Activated effector memory CD4-positive, alpha-beta T cell treated with anti-CD3 and anti-CD28 coated beads, Interleukin-2, amount 50 U/mL, for 16 hours (primary cell): ENCODE measurements at regions not wholly inside any gene's neighbourhood (a gene's known extent, or its start where the extent isn't known, plus 50 kb on each side); places are given as distances from the start of the nearest gene placed in this dataset.

ENCODE experiments used
- DNase-seq: peaks from one replicate; pipeline ENCODE4 v3.0.0-alpha.2; 2020

DNA sequence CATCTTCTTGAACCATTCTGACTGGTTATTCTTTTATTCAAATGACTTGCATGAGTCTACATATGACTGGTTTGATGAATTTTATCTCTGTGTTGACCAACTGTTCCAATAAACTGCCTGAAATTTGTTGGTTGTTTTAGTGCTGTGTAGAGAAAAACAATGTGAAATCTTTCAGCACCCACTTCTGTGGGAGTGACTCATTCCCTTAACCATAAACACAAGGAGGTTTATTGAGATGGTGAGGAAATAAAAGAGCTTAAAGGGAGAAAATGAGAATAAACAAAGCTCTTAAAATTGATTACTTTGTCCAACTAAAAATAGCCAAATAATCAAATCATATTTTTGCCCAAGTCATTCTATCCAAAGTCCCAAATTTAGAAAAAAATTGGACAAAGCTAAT, 341.1 kb downstream of the TGFB2 start:
- DNase-seq: no peak

DNA sequence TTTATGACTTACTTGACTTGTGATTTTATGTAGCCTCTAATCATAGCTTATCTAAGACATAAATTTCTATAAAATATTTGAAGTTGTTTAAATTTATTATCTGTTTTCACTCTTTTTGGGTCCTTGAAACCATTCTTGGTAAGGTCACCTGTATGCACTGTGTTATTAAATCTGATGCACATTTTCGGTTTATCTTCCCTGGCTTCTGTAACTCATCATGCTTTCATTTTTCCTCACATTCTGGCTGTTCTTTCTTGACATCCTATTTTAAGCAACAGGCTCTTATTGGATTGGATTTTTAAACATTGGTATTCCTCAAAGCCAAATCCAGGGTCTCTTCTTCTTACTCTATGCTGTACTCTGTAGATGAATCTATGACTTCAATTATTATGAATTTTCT, 341.6 kb downstream of the TGFB2 start:
- DNase-seq: no peak

DNA sequence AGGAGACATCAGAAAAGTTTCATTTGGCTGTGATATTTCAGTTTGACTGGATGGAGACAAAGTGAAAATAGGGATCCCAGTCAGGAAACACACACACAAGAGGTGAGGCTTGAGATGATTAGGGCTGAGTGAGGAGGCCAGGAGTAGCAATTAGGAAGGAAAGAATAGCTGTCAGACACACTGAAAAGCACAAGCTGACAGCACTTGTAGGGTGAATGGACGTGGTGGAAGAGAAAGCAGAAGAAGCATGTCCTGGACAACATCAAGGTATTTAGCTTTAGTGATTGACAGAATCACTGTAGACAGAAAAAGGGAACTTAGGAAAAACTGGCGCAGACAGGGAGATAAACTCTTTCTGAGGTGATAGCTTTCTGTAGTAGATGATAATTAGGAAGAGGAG, 347.7 kb downstream of the TGFB2 start:
- DNase-seq: no peak

- DNase-seq: no peak
Measured at GRCh38 chr1:218693599-218693998, 348.5 kb downstream of the TGFB2 start.

GRCh38 chr1:218694085-218694484, 348.9 kb downstream of the TGFB2 start:
- DNase-seq: no peak

DNA sequence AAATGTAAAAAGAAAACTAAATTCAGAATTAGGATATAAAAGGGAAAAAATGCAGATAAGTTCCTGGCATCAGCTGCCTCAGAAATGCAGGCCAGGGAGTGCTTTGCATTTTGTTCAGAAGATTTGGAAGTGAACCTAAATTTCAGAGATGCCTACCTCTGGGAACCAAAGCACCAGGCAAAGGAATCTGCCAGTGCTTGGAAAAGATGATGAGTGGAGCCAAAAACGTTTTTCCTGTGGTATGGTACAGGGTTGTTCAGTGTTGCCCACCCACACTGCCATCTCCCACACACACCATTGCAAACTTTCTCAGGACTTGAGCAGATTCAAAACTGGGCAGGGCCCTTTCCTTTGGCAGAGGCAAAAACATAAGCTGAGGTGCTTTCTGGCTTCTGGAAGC, 349.5 kb downstream of the TGFB2 start:
- no peak for DNase-seq

- DNase-seq: no peak
Measured at GRCh38 chr1:218695525-218695924, 350.4 kb downstream of the TGFB2 start.

- no peak for DNase-seq
Measured at GRCh38 chr1:218698141-218698540, 353.0 kb downstream of the TGFB2 start.

DNA sequence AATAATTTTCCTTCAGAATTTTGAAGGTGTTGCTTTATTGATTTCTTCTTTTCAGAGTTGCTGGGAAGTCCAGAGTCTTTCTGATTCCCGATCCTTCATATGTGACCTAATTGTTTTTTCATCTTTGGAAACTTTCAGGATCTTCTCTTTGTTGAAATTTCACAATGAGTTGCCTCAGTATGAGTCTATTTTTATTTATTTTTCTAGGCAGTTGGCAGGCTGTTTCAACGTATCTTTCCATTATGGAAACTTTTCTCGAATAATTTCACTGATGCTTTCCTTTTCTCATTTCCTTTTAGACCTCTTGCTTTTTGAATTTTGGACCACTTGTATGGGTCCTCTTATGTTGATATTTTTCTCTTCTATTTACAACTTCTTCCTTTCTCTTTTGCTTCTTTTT, 354.3 kb downstream of the TGFB2 start:
- no peak for DNase-seq

DNA sequence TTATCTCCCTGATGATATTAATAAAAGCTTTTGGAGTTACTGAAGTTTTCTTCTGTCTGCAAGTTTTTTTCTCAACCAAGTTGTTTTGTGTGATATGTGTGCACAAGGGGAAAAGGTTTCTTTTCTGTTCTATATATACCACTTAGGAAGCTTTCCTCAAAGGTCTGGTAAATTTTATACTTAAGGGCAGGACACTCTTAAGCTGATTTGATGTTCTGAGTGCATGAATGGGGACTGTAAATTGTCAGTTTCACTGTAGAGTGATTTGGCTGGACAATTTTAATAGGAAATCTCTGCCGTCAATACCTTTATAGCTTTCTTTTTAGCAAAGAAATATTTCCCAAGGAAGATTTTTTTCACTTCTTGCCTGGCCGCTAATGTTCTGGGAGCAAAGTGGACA, 354.7 kb downstream of the TGFB2 start:
- no peak for DNase-seq

- DNase-seq: no peak
Measured at GRCh38 chr1:218700666-218701065, 355.5 kb downstream of the TGFB2 start.

- no peak for DNase-seq
Measured at GRCh38 chr1:218701131-218701530, 356.0 kb downstream of the TGFB2 start.

GRCh38 chr1:218702775-218703174, 357.6 kb downstream of the TGFB2 start:
- no peak for DNase-seq

- DNase-seq: no peak
Measured at GRCh38 chr1:218703836-218704235, 358.7 kb downstream of the TGFB2 start.

- no peak for DNase-seq
Measured at GRCh38 chr1:218705391-218705790, 360.3 kb downstream of the TGFB2 start.

DNA sequence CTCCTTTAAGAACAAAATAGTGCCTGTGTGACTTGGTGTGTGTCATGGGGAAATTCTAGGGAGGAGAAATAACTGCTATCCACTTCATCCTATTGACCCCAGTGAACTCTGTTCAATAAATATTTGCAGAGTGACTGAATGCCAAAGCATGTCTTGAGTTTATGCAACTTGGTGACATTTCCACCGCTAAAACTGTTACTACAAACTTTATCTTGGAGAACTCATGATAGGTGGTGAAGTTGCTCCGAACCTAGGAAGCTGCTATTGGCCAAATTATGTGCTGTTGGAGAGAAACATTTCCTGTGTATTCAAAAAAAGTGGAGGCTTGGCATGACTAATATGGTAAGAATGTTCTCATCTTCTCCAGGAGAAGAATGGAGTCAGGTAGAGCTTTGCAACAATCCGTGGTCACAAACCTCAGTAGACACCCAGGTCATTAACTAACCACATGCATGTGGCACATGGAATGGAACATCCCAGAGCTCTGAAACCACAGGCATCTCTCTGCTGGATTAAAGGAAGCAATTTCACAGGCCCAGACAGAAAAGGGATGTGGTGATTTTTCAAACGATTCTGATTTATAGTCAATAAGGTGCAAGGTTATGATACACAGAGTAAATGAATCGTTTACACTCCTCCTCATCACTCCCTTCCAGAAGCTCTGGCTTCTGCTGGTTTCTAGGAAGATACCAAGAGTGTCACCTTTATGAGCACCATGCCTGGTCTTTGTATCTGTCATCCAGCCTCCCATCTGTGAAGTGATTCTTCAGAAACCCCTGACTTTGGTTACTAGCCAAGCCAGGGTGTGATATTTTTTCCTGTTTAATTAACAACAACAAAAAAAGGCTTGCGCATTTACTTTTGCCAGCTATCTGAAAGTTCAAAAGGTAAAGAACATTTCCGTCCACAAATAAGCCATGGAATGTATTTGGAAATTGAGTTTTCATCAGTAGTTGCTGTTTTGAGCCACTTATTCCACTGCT, 361.1 kb downstream of the TGFB2 start:
- DNase-seq: no peak

DNA sequence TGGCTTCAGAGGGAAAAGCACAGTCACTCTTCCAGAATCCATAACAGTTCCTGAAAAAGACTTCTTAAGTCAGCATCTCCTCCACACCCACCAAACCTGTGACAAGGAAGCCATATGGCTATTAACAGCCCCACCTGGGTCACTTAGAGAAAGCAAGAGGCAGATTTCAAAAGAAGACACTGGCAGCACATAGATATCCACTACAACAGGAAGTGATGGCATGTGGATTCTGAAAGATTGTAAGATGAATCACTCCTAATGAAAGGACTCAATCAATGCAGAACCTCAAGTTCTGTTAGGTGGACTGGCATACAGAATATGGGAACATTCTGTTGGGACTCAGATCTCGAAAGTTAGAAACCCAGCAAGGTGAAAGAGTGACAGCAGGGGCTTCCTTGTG, 365.9 kb downstream of the TGFB2 start:
- no peak for DNase-seq

DNA sequence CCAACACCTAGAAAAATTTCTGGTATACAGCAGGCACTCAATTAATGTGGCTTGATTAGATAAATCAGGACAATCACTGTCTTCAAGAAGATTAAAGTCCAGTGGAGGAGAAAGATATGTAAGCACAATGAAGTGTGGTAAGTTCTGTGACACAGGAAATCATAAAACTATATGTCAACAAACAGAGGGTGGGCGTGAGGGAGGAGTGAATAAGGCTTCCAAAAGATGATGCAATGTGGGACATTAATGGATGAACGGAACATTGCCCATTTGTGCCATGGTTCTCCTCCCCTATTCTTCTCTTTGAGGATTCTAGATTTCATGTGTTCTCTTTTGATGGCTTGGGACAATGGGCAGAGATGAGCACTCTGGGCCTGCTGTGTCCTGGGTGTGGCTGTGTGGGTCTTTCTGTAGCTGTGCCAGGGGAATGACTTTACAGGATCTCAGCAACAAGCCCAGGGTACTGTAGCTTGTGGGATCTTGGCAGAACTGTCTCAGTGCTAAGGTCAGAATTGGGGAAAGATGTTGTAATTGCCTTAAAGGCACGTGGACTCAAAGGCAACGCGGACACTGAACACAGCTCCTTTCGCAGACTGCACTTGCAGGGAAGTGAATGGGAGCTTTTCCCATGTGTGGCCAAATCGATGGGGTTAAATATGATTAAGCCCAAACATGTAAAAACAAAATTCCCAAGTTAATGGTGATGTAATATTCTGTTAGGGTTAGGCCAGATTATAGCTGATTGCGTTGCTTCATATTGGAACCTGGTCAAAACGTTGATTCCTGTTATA, 366.9 kb downstream of the TGFB2 start:
- DNase-seq: no peak

DNA sequence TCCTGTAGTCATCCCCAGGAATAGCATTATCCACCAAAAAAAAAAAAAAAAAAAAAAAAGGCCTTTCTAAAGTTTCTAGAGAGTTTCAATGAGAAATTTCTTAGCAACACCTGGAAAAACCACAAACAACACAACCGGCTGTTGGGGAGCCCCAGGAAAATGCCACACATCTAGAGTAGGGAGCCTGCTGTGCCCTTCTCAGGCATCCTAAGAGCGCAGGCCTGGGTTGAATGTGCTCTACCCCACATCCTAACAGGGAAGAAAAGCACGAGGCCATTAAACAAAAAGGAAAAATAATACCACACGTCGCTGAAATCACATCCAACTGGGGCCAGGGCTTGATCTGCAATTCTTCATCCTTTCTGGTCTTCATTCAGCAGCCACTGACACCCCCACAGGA, 367.5 kb downstream of the TGFB2 start:
- DNase-seq: no peak

DNA sequence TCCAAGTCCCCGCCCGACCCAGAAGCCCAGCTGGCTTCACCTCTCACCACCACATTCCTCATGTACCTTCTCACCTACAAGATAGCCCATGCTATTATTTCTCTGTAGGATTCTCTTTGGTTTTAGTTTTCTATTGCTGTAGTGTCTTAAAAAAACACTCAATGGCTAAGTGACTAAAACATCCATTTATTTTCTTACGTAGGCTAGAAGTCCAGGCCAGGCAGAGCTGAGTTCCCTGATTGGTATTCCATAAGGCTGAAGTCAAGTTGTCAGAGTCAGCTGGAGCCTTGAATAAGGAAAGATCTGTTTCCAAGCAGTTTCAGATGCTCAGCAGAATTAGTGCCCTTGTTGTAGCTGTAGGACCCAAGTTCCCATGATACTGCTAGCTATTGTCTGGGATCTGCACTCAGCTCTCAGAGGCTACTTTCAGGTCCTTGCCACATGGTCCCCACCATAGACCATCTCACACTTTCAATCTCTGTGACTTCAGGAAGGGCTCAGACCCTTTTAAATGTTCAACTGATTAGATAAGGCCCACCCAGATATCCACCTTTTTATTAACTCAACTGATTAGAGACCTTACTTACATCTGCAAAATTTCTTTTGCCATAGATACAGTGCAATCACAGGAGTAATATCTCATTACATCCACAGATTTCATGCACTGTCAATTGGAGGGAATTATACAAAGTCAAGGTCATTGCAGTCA, 371.0 kb downstream of the TGFB2 start:
- no peak for DNase-seq

- no peak for DNase-seq
Measured at GRCh38 chr1:218717575-218717974, 372.4 kb downstream of the TGFB2 start.

DNA sequence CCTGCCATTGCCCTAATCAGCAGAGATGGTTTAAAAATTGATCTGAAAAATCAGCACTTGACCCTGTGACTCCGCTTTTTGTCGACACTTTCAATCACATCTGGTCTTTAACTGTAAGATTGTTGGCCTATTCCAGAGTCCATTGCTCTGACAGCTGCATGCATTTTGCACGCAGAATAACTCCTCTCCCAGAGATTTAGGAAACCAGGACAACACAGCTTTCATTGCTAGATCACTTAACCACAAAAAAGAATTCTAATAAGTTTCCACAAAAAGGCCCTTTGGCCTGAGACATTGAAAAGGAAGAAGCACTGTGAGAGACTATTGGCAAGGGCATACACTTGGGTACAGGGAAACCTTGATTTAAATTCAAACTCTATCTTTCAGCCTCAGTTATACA, 373.1 kb downstream of the TGFB2 start:
- no peak for DNase-seq

- no peak for DNase-seq
Measured at GRCh38 chr1:218718977-218719376, 373.8 kb downstream of the TGFB2 start.
